ENCODE measurements at regions not wholly inside any gene's neighbourhood (a gene's known extent, or its start where the extent isn't known, plus 50 kb on each side); places are given as distances from the start of the nearest gene placed in this dataset.

DNA sequence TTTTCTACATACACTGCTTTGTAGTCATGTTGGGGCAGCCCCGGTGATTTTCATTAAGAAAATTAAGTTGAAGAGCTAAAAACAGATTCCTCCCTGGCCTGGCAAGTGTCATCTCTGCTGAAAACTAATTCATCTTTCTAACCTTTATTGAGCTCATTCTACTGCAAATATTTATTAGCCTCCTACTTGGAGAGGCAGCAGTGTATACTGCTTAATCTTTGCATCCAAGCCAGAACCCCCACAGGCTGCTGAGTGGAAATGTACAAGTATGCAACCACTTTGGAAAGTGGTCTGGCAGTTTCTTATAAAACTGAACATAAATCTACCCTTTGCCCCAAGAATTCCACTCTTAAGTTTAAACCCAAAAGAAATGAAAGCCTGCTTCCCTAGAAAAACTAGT lies 223.4 kb downstream of the DRD1 start:
- intact Hi-C loops (cut with DNase I), result no loop called here
- Histone ChIP-seq H3K27ac (no peak overlapping the region), H3K36me3 (no peaks in the 10 kb centered on the region), H3K27me3 (no peaks in the 10 kb centered on the region), H3K4me1 (ENCODE audit: insufficient read depth) (no peaks in the 10 kb centered on the region), H3K4me3 (no peak overlapping the region), H3K9me3 (no peaks in the 10 kb centered on the region)
- no peak for TF ChIP-seq EP300 (IDR thresholded peaks at IDR 0.05)
- no peak for TF ChIP-seq CTCF (IDR thresholded peaks at IDR 0.05)
- TF ChIP-seq POLR2A (IDR thresholded peaks at IDR 0.05), result no peak
- DNase-seq, result no peak
- WGBS, 3 donors, result 44 to 69% (median 48%) methylated on average over 1 of the region's 1 CpG

- Histone ChIP-seq H3K4me1 (ENCODE audit: insufficient read depth) (no peaks in the 10 kb centered on the region), H3K36me3 (no peaks in the 10 kb centered on the region), H3K27me3 (no peaks in the 10 kb centered on the region), H3K4me3 (no peak overlapping the region), H3K9me3 (no peaks in the 10 kb centered on the region), H3K27ac (no peak overlapping the region)
- intact Hi-C loops (cut with DNase I), result no loop called here
- no peak for TF ChIP-seq POLR2A (IDR thresholded peaks at IDR 0.05)
- no peak for TF ChIP-seq CTCF (IDR thresholded peaks at IDR 0.05)
- TF ChIP-seq EP300 (IDR thresholded peaks at IDR 0.05), result no peak
- no peak for DNase-seq
- 3 to 6% (median 3%) methylated on average over 2 of the region's 2 CpGs for WGBS, 3 donors
These were observed 224.6 kb downstream of the DRD1 start for GRCh38 chr5:175219366-175219765.

- no peaks in the 10 kb centered on the region for H3K9me3 ChIP-seq
- TF ChIP-seq CTCF (IDR thresholded peaks at IDR 0.05), result no peak
- TF ChIP-seq POLR2A (IDR thresholded peaks at IDR 0.05), result no peak
- no peak for TF ChIP-seq EP300 (IDR thresholded peaks at IDR 0.05)
- no peaks in the 10 kb centered on the region for H3K4me1 ChIP-seq (ENCODE audit: insufficient read depth)
- no peaks in the 10 kb centered on the region for H3K36me3 ChIP-seq
- no peak overlapping the region for H3K4me3 ChIP-seq
- 81 to 91% (median 86%) methylated on average over 6 of the region's 6 CpGs for WGBS, 3 donors
- intact Hi-C loops (cut with DNase I), result no loop called here
- no peak for DNase-seq
- no peak overlapping the region for H3K27ac ChIP-seq
- H3K27me3 ChIP-seq, result no peaks in the 10 kb centered on the region
These were observed 227.0 kb downstream of the DRD1 start for GRCh38 chr5:175216991-175217390.

GRCh38 chr5:175215906-175216305 lies 228.1 kb downstream of the DRD1 start:
- Histone ChIP-seq H3K4me1 (ENCODE audit: insufficient read depth) (no peaks in the 10 kb centered on the region), H3K27me3 (no peaks in the 10 kb centered on the region), H3K36me3 (no peaks in the 10 kb centered on the region), H3K27ac (no peak overlapping the region), H3K4me3 (no peak overlapping the region), H3K9me3 (no peaks in the 10 kb centered on the region)
- TF ChIP-seq EP300 (IDR thresholded peaks at IDR 0.05), result no peak
- no peak for TF ChIP-seq POLR2A (IDR thresholded peaks at IDR 0.05)
- no peak for TF ChIP-seq CTCF (IDR thresholded peaks at IDR 0.05)
- WGBS, 3 donors, result 43 to 61% (median 59%) methylated on average over 11 of the region's 11 CpGs
- intact Hi-C loops (cut with DNase I), result no loop called here
- no peak for DNase-seq

DNA sequence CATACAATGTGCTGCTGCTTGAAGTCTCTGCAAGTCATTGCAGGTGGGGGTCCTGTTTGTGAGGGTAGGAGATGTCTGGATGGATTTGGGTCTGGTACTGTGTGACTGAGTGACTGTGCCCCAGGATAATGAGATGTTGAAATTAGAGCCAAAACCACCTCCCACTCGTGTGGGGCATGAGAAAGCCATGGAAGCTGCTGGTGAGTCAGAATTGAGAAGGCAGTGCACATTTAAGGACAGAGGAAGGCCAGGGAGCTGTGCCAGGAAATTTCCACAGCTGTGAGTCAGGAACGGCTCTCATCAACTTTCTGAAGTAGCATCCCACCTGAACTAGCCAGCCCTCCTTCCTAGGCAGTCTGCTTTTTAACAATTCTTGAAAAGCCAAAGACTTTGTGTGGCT lies 229.8 kb downstream of the DRD1 start:
- Histone ChIP-seq H3K27ac (no peak overlapping the region), H3K27me3 (no peaks in the 10 kb centered on the region), H3K4me1 (ENCODE audit: insufficient read depth) (no peaks in the 10 kb centered on the region), H3K4me3 (no peak overlapping the region), H3K9me3 (no peaks in the 10 kb centered on the region), H3K36me3 (no peaks in the 10 kb centered on the region)
- DNase-seq, result no peak
- no peak for TF ChIP-seq POLR2A (IDR thresholded peaks at IDR 0.05)
- TF ChIP-seq EP300 (IDR thresholded peaks at IDR 0.05), result no peak
- TF ChIP-seq CTCF (IDR thresholded peaks at IDR 0.05), result no peak
- intact Hi-C loops (cut with DNase I), result no loop called here
- WGBS, 3 donors, result 0 to 6% (median 5%) methylated on average over 2 of the region's 2 CpGs

Measured in ovary (tissue), 7 donors.